Prostate gland (tissue), 2 donors: ENCODE measurements at regions not wholly inside any gene's neighbourhood (a gene's known extent, or its start where the extent isn't known, plus 50 kb on each side); places are given as distances from the start of the nearest gene placed in this dataset.

Experiments
- CTCF ChIP-seq, 4 experiments: fragments of 200-600 bp in 2 of 4; fragments of 450-650 bp in 2 of 4; sonication (generic) in 2 of 4; IDR thresholded peaks; 1 replicate in 3 of 4; 2 replicates in 1 of 4; pipeline ENCODE4 v1.5.1; 2016 to 2019; ENCODE audit warnings: antibody characterized with exemption in 4 of 4, mild to moderate bottlenecking in 2 of 4, moderate library complexity in 2 of 4
- POLR2A ChIP-seq: fragments of 450-650 bp; IDR thresholded peaks from one replicate; pipeline ENCODE4 v1.6.1; 2016; ENCODE audit warnings: antibody characterized with exemption, mild to moderate bottlenecking

- TF ChIP-seq POLR2A (no peak), CTCF (IDR thresholded peaks at IDR 0.05) (no peak)
These were observed 238.8 kb upstream of the GPR149 start for GRCh38 chr3:154668835-154669234.
